ENCODE measurements at regions not wholly inside any gene's neighbourhood (a gene's known extent, or its start where the extent isn't known, plus 50 kb on each side); places are given as distances from the start of the nearest gene placed in this dataset.

DNA sequence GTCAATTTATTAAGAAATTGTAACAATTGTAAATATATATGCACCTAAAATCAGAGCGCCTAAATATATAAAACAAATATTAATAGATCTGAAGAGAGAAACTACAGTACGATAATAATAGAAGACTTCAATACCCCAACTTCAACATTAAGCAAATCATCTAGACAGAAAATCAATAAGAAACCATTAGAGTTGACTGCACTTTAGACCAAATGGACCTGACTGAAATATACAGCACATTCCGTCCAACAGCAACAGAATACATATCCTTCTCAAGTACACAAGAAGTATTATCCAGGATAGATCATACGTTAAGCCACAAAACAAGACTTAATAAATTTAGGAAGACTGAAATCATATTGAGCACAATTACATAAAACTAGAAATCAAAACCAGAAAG, 208.7 kb downstream of the MED10 start:
- no peak for TF ChIP-seq CTCF (IDR thresholded peaks at IDR 0.05)
- no peak for TF ChIP-seq POLR2A (IDR thresholded peaks at IDR 0.05)

Data from thyroid gland (tissue), 4 donors.